HepG2 (cell line): ENCODE measurements at regions not wholly inside any gene's neighbourhood (a gene's known extent, or its start where the extent isn't known, plus 50 kb on each side); places are given as distances from the start of the nearest gene placed in this dataset.

ENCODE experiments used
- ATAC-seq: fragments of 200-7000 bp; cut with Tn5 transposase; 3 replicates; pipeline ENCODE4 v1.9.1; 2020; ENCODE audit warnings: mild to moderate bottlenecking, moderate library complexity
- BruUV-seq: library from RNA; stranded (reverse); fragments of 400-500 nt; replicated peaks from 2 replicates; lab custom pipeline; 2021; lab: Mats Ljungman, UMichigan
- CTCF ChIA-PET: fragments of 300-600 bp; formaldehyde crosslinking; extraction: SDS; loops from one replicate; lab custom pipeline; 2021; ENCODE audit warnings: low total read pairs, inconsistent platforms, low intra/inter-chr PET ratio; lab: Yijun Ruan, JAX
- POLR2A ChIA-PET: fragments of 350-600 bp; sonication (Branson Sonifier 250); formaldehyde crosslinking; loops from one replicate; lab custom pipeline; 2020; ENCODE audit warnings: antibody characterized with exemption, inconsistent platforms; lab: Yijun Ruan, JAX
- DNase-seq: peaks from one replicate; pipeline ENCODE4 v3.0.0-alpha.2; 2015; ENCODE audit warnings: low spot score
- FAIRE-seq: peaks from 3 replicates; lab custom pipeline; 2011; peaks lifted over from hg19 to GRCh38; lab: Jason Lieb, UNC
- H2AFZ ChIP-seq: one replicate; pipeline ENCODE4 v1.6.1; 2011; ENCODE audit warnings: low read length, inconsistent platforms
- H3K27ac ChIP-seq: fragments of 300-600 bp; 3 replicates; pipeline ENCODE4 v1.8.0; 2011; ENCODE audit warnings: mixed run types, mild to moderate bottlenecking, mixed read lengths, low read length, inconsistent platforms; ENCODE audit not compliant: insufficient read depth; ENCODE audit errors: extremely low read length
- H3K27me3 ChIP-seq, 2 experiments: fragments of 200-600 bp in 1 of 2; 2 replicates in 1 of 2; 3 replicates in 1 of 2; pipeline versions ENCODE4 v1.6.0 to v1.8.0; 2011; ENCODE audit warnings: low read length in 2 of 2, mild to moderate bottlenecking in 2 of 2, moderate library complexity in 2 of 2, inconsistent platforms in 1 of 2; ENCODE audit not compliant: insufficient read depth in 2 of 2, control insufficient read depth in 1 of 2
- H3K36me3 ChIP-seq, 2 experiments: fragments of 200-600 bp in 1 of 2; replicated peaks in 1 of 2; 2 replicates in 1 of 2; 3 replicates in 1 of 2; pipeline versions ENCODE4 v1.5.1 to v1.8.0; 2011; ENCODE audit warnings: low read length in 2 of 2, inconsistent platforms in 1 of 2; ENCODE audit not compliant: insufficient read depth in 2 of 2, control insufficient read depth in 1 of 2
- H3K4me1 ChIP-seq: 2 replicates; pipeline ENCODE4 v1.5.1; 2012; ENCODE audit warnings: low read length, inconsistent platforms; ENCODE audit not compliant: insufficient read depth
- H3K4me2 ChIP-seq: 2 replicates; pipeline ENCODE4 v1.6.0; 2011; ENCODE audit warnings: low read depth, low read length, inconsistent platforms
- H3K4me3 ChIP-seq, 3 experiments: fragments of 200-600 bp in 1 of 3; sonication (generic), shearing (Covaris generic) in 1 of 3; replicated peaks in 1 of 3; 2 replicates each; pipeline ENCODE4 v1.5.1; 2011 to 2016; ENCODE audit warnings: low read length in 3 of 3, inconsistent platforms in 2 of 3, low read depth in 2 of 3, mild to moderate bottlenecking in 2 of 3, control low read depth in 1 of 3, mixed read lengths in 1 of 3; ENCODE audit not compliant: insufficient read depth in 1 of 3
- H3K79me2 ChIP-seq: one replicate; pipeline ENCODE4 v1.6.1; 2011; ENCODE audit warnings: low read length, inconsistent platforms; ENCODE audit not compliant: insufficient read depth
- H3K9ac ChIP-seq: 2 replicates; pipeline ENCODE4 v1.6.0; 2011; ENCODE audit warnings: mild to moderate bottlenecking, low read depth, low read length, inconsistent platforms; ENCODE audit not compliant: insufficient read depth
- H3K9me3 ChIP-seq: 2 replicates; pipeline ENCODE4 v1.5.1; 2012; ENCODE audit warnings: mild to moderate bottlenecking, low read length
- H4K20me1 ChIP-seq: 2 replicates; pipeline ENCODE4 v1.6.0; 2011; ENCODE audit warnings: inconsistent platforms, mild to moderate bottlenecking, low read length, moderate library complexity; ENCODE audit not compliant: insufficient read depth
- RFX1 ChIP-seq: fragments of 450-650 bp; IDR thresholded peaks from 2 replicates; pipeline ENCODE4 v1.6.1; 2017
- ZBTB38 ChIP-seq: sonication (generic); formaldehyde crosslinking; IDR thresholded peaks from 2 replicates; pipeline ENCODE4 v1.5.1; 2020; ENCODE audit warnings: mild to moderate bottlenecking, missing genetic modification reagents
- ZBTB4 ChIP-seq: sonication (generic); formaldehyde crosslinking; IDR thresholded peaks from 2 replicates; pipeline ENCODE4 v1.4.0; 2020; ENCODE audit warnings: missing genetic modification reagents, mild to moderate bottlenecking, borderline replicate concordance
- ZFP62 ChIP-seq: sonication (generic); formaldehyde crosslinking; IDR thresholded peaks from 2 replicates; pipeline ENCODE4 v1.4.0; 2020; ENCODE audit warnings: missing genetic modification reagents
- ZNF232 ChIP-seq: sonication (generic); formaldehyde crosslinking; IDR thresholded peaks from 2 replicates; pipeline ENCODE4 v1.4.0; 2020; ENCODE audit warnings: missing genetic modification reagents, borderline replicate concordance
- ZNF678 ChIP-seq: sonication (generic); formaldehyde crosslinking; IDR thresholded peaks from 2 replicates; pipeline ENCODE4 v1.4.0; 2020; ENCODE audit warnings: mild to moderate bottlenecking, missing genetic modification reagents
- ZNF891 ChIP-seq: sonication (generic); formaldehyde crosslinking; IDR thresholded peaks from 2 replicates; pipeline ENCODE4 v1.5.0; 2020; ENCODE audit warnings: mild to moderate bottlenecking, missing genetic modification reagents
- WGBS: methylation state at CpG from one replicate; pipeline ENCODE4 v1.1.6; 2017; ENCODE audit warnings: low lambda C conversion rate; 5-methylcytosine and 5-hydroxymethylcytosine counted together
- in situ Hi-C: cut with HindIII; loops from 2 replicates; pipeline ENCODE4 v1.10.0; 2017; ENCODE audit warnings: low pct_unique_long_range_greater_than_20kb; ENCODE audit not compliant: extremely low pct_ligation_motif_present
- intact Hi-C: fragments of 100-400 bp; cut with micrococcal nuclease; formaldehyde crosslinking; loops from one replicate; pipeline ENCODE4 v1.10.0; 2022; ENCODE audit not compliant: unreplicated experiment

DNA sequence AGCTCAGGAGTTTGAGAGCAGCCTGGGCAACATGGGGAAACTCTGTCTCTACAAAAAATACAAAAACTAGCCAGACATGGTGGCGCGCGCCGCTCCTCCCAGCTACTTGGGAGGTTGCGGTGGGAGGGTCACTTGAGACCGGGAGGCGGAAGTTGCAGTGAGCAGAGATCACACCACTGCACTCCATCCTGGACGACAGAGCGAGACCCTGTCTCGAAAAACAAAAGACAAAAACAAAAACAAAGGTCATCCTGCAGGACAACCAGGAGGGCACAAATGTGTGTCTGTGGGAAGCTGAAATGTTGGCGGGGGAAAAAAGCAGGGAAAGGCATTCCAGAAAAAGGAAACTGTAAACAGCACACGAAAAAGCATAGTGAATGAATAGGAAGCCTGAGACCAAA is 104.1 kb upstream of the HNRNPU start:
- Histone ChIP-seq H3K36me3 (no peaks in the 10 kb centered on the region), H3K79me2 (peaks cover 14% of the 10 kb centered on the region), H3K4me2 (peak overlapping the region; percentile 86), H3K4me3 (no peak overlapping the region), H3K4me1 (peaks cover 45% of the 10 kb centered on the region), H3K9me3 (no peaks in the 10 kb centered on the region)
- ChIA-PET CTCF (no interaction called here), POLR2A (interaction anchor here (2.3 to 3.6 kb wide), 2 partner anchors 99 to 104 kb away, joined by 6 to 21 read pairs; partner anchors contain the start of gene HNRNPU)
- ATAC-seq, result no peak
- no TSS peak for BruUV-seq
- in situ Hi-C loops, result no loop called here
- no peak for FAIRE-seq
- TF ChIP-seq ZNF891 (no peak), ZNF678 (CRISPR knock-in tag) (no peak), ZNF232 (no peak), ZFP62 (no peak), ZBTB4 (CRISPR knock-in tag) (0 out of 2 replicates have a peak, but pooled peaks have one; percentile 48), ZBTB38 (peak; percentile 51; the same call in 1 of the 2 replicates), RFX1 (no peak)
- TF ChIP-seq, all 625 proteins: peak for 2
- Histone ChIP-seq H2AFZ (no peak overlapping the region), H3K27me3 (no peaks in the 10 kb centered on the region; a peak in 1 of 5 replicates), H4K20me1 (no peaks in the 10 kb centered on the region), H3K27ac (peak overlapping the region; percentile 98), H3K9ac (peak overlapping the region; percentile 95)
- no peak for DNase-seq
- intact Hi-C loops, result no loop called here
- 87% methylated on average over 12 of the region's 12 CpGs for WGBS
